Mucosa of rectum (tissue), 2 donors: ENCODE measurements at regions not wholly inside any gene's neighbourhood (a gene's known extent, or its start where the extent isn't known, plus 50 kb on each side); places are given as distances from the start of the nearest gene placed in this dataset.

Experiments used
- H3K27ac ChIP-seq, 2 donors: one replicate each; pipeline ENCODE4 v1.7.0; 2013; ENCODE audit warnings: inconsistent platforms in 2 of 2, low read depth in 2 of 2, low read length in 2 of 2
- H3K27me3 ChIP-seq, 2 donors: one replicate each; pipeline ENCODE4 v1.7.0; 2013; ENCODE audit warnings: low read length in 2 of 2; ENCODE audit not compliant: control insufficient read depth in 2 of 2, insufficient read depth in 2 of 2
- H3K36me3 ChIP-seq, 2 donors: one replicate each; pipeline ENCODE4 v1.7.0; 2013; ENCODE audit warnings: low read length in 2 of 2; ENCODE audit not compliant: control insufficient read depth in 2 of 2, insufficient read depth in 2 of 2
- H3K4me1 ChIP-seq, 2 donors: one replicate each; pipeline ENCODE4 v1.7.0; 2013; ENCODE audit warnings: low read length in 2 of 2, mild to moderate bottlenecking in 1 of 2; ENCODE audit not compliant: control insufficient read depth in 2 of 2, insufficient read depth in 2 of 2
- H3K4me3 ChIP-seq, 2 donors: one replicate each; pipeline ENCODE4 v1.7.0; 2013; ENCODE audit warnings: low read length in 2 of 2
- H3K9ac ChIP-seq, 2 donors: one replicate each; pipeline ENCODE4 v1.7.0; 2013; ENCODE audit warnings: low read length in 2 of 2, low read depth in 1 of 2, mild to moderate bottlenecking in 1 of 2
- H3K9me3 ChIP-seq, 2 donors: one replicate each; pipeline ENCODE4 v1.7.0; 2013; ENCODE audit warnings: low read length in 2 of 2; ENCODE audit not compliant: control insufficient read depth in 2 of 2
- donor health status: healthy.
- donor health status: Normal muscosa, but diverticular disease.

- H3K27ac ChIP-seq: no peak overlapping the region
- H3K9ac ChIP-seq: no peak overlapping the region
- no peaks in the 10 kb centered on the region for H3K27me3 ChIP-seq
- peaks cover 0 to 5% of the 10 kb centered on the region in 2 donors for H3K4me1 ChIP-seq
- no peaks in the 10 kb centered on the region for H3K9me3 ChIP-seq
- no peak overlapping the region for H3K4me3 ChIP-seq
- no peaks in the 10 kb centered on the region for H3K36me3 ChIP-seq
These were observed 50.4 kb upstream of the RNF32 start for GRCh38 chr7:156590212-156590611.

- H3K9me3 ChIP-seq: no peaks in the 10 kb centered on the region
- H3K36me3 ChIP-seq: no peaks in the 10 kb centered on the region
- H3K27me3 ChIP-seq: no peaks in the 10 kb centered on the region
- H3K9ac ChIP-seq: no peak overlapping the region
- H3K4me3 ChIP-seq: no peak overlapping the region
- no peak overlapping the region for H3K27ac ChIP-seq
- H3K4me1 ChIP-seq: peaks cover 0 to 5% of the 10 kb centered on the region in 2 donors
These were observed 50.8 kb upstream of the RNF32 start for GRCh38 chr7:156589808-156590207.

DNA sequence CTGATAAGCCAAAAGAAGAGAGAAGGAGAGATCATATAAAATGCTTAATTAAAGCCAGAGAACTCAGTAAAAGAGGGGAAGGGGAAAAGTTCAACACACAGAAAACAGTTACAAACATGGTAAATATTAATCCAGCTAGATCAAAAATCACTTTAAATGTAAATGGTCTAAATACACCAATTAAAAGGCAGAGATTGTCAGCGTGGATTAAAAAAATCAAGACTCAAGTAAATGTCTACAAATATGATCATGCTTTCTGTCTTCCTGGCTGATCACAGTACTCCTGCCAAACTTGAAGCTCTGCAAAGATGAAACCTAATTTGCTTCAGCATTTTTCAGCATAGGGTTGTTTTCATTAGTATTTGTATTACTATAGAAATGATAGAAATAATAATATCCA, 54.6 kb upstream of the RNF32 start:
- no peaks in the 10 kb centered on the region for H3K4me1 ChIP-seq

DNA sequence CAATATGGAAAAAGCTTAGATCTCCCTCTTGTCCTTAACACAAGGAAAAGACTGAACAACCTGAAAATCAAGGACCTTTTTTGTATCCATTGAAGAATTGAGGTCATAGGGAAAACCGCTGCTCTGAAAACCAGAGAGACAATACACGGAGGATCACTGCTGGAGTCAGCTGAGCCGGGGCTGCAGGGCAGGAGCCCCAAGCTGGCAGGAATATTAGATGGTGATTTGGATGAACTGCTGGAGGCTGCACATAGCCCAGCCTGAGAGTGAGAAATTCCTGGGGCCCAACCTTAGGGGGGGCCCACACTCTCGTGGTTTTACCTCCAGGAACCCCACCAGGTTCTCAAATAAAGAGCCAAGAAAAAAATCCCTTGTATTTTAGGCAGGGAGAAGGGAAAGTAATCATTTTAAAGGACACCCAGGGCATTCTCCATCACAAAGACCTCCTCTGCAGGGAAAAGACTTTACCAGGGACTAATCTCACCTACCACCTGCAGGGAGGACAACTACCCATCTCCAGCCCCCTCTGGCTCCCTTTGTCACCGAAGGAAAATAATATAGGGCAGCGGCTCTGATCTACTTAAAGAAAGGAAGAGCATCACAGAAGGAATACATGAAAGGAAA, 55.4 kb upstream of the RNF32 start:
- H3K27me3 ChIP-seq: no peaks in the 10 kb centered on the region
- no peak overlapping the region for H3K9ac ChIP-seq
- H3K9me3 ChIP-seq: no peaks in the 10 kb centered on the region
- no peak overlapping the region for H3K27ac ChIP-seq
- no peaks in the 10 kb centered on the region for H3K36me3 ChIP-seq
- no peak overlapping the region for H3K4me3 ChIP-seq
- no peaks in the 10 kb centered on the region for H3K4me1 ChIP-seq

More for the DNA sequence above, 54.6 kb upstream of the RNF32 start:
- Histone ChIP-seq H3K27ac (no peak overlapping the region), H3K9ac (no peak overlapping the region), H3K27me3 (no peaks in the 10 kb centered on the region), H3K9me3 (no peaks in the 10 kb centered on the region), H3K4me3 (no peak overlapping the region), H3K36me3 (no peaks in the 10 kb centered on the region)

DNA sequence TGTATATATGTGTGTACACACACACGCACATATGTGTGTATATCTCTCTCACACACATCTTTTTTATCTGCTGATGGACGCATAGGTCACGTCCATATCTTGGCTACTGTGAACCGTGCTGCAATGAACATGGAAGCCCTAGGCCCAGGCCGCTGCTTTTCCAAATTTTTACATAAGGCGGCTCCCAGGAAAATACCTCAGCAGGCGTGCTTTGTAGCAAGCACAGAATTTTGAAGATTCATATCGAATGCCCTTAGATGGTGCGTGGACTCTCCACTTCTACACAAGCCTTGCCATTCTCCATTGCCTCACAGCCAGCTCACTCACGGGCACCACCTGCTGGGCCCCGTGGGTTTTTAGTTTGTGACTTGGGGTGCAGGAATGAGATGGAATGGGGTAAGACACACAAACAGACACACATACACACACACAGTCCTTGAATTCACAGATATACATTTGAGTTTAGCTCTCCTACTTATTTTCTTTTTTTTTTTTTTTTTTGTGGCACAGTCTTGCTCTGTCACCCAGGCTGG, 57.9 kb upstream of the RNF32 start:
- Histone ChIP-seq H3K36me3 (no peaks in the 10 kb centered on the region), H3K9ac (no peak overlapping the region), H3K27me3 (no peaks in the 10 kb centered on the region), H3K27ac (no peak overlapping the region), H3K9me3 (no peaks in the 10 kb centered on the region), H3K4me3 (no peak overlapping the region), H3K4me1 (no peaks in the 10 kb centered on the region)

GRCh38 chr7:156580036-156580435, 60.5 kb upstream of the RNF32 start:
- H3K27me3 ChIP-seq: no peaks in the 10 kb centered on the region
- H3K36me3 ChIP-seq: no peaks in the 10 kb centered on the region
- H3K27ac ChIP-seq: no peak overlapping the region
- no peak overlapping the region for H3K9ac ChIP-seq
- H3K9me3 ChIP-seq: no peaks in the 10 kb centered on the region
- no peak overlapping the region for H3K4me3 ChIP-seq
- no peaks in the 10 kb centered on the region for H3K4me1 ChIP-seq

- H3K27ac ChIP-seq: no peak overlapping the region
- no peak overlapping the region for H3K4me3 ChIP-seq
- no peaks in the 10 kb centered on the region for H3K9me3 ChIP-seq
- H3K27me3 ChIP-seq: no peaks in the 10 kb centered on the region
- no peak overlapping the region for H3K9ac ChIP-seq
- H3K36me3 ChIP-seq: no peaks in the 10 kb centered on the region
- H3K4me1 ChIP-seq: no peaks in the 10 kb centered on the region
These were observed 61.0 kb upstream of the RNF32 start for GRCh38 chr7:156579566-156579965.

GRCh38 chr7:156578978-156579430, 61.6 kb upstream of the RNF32 start:
- no peaks in the 10 kb centered on the region for H3K9me3 ChIP-seq
- H3K27me3 ChIP-seq: no peaks in the 10 kb centered on the region
- no peak overlapping the region for H3K9ac ChIP-seq
- H3K27ac ChIP-seq: no peak overlapping the region
- no peaks in the 10 kb centered on the region for H3K36me3 ChIP-seq
- H3K4me3 ChIP-seq: no peak overlapping the region
- no peaks in the 10 kb centered on the region for H3K4me1 ChIP-seq

DNA sequence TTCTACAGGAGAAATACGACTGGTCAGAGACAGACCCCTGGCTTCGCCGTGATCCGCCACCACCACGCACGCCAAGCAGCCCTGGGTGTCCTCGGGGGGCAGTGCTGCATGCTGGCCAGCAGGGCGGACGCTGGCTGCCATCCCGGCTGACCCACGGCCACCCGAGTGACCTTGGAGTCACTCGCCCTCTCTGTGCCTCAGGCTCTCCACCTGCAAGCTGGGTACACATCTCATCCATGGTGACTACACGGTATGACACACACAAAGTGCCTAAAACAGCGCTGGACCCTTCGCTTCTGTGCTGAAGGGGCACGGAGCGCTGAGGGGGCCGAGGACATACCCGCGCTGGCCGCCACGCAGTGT, 62.0 kb upstream of the RNF32 start:
- Histone ChIP-seq H3K9me3 (no peaks in the 10 kb centered on the region), H3K4me3 (no peak overlapping the region), H3K27ac (no peak overlapping the region), H3K4me1 (no peaks in the 10 kb centered on the region), H3K9ac (no peak overlapping the region), H3K27me3 (no peaks in the 10 kb centered on the region), H3K36me3 (no peaks in the 10 kb centered on the region)

DNA sequence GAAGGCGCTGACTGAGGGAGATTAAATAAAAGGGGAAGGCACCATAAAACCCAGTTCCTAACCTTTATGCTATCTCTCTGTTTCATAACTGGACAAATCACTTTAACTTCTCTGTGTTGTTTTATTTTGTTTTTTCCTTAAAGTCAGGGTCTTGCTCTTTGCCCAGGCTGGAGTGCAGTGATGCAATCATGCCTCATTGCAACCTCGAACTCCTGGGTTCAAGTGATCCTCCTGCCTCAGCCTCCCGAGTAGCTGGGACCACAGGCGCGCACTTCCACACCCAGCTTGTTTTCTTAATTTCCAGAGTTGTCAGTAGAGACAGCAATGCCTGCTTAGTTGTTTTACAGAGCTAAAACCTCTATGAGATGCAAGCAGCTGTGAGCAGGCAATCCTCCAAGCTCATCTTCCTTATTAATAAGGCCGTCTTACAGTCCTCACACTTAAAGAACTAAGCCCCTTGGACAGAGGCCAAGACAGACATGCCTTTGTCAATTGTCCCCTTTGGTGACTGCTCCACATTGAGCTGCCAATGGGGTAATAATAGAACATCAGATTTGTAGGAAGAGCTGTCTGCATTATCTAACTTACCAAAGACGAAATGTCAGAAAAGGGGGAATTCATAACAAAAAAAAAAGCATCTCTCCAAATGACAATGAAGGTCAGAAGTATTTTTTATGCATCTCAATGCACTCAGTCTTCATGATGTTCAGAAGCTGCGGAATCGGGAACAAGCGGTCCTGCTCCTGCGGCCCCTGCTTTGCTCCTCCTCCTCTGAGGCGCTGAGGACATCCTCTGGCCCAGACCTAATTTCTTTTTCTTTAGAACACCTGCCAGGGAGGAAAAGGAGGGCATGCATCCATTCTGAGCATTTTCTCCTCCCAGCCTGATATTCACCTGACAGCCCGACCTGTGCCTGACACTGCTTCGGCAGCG, 62.7 kb upstream of the RNF32 start:
- Histone ChIP-seq H3K4me3 (no peak overlapping the region), H3K4me1 (no peaks in the 10 kb centered on the region), H3K9ac (no peak overlapping the region), H3K27me3 (no peaks in the 10 kb centered on the region), H3K9me3 (no peaks in the 10 kb centered on the region), H3K27ac (no peak overlapping the region), H3K36me3 (no peaks in the 10 kb centered on the region)
